Adipocyte (in vitro differentiated cells): ENCODE measurements at regions not wholly inside any gene's neighbourhood (a gene's known extent, or its start where the extent isn't known, plus 50 kb on each side); places are given as distances from the start of the nearest gene placed in this dataset.

Experiments used
- DNase-seq: peaks from one replicate; pipeline ENCODE4 v3.0.0-alpha.2; 2015; ENCODE audit warnings: low read depth
- H3K27me3 ChIP-seq: replicated peaks from 2 replicates; pipeline ENCODE4 v1.7.0; 2013; ENCODE audit warnings: mild to moderate bottlenecking, low read length, moderate library complexity; ENCODE audit not compliant: control insufficient read depth, insufficient read depth
- H3K36me3 ChIP-seq: 2 replicates; pipeline ENCODE4 v1.7.0; 2013; ENCODE audit warnings: low read length, mild to moderate bottlenecking, moderate library complexity; ENCODE audit not compliant: control insufficient read depth, insufficient read depth, severe bottlenecking
- H3K4me1 ChIP-seq: 2 replicates; pipeline ENCODE4 v1.7.0; 2013; ENCODE audit warnings: mild to moderate bottlenecking, low read length, moderate library complexity; ENCODE audit not compliant: control insufficient read depth, insufficient read depth
- H3K4me3 ChIP-seq: 2 replicates; pipeline ENCODE4 v1.7.0; 2013; ENCODE audit warnings: mild to moderate bottlenecking, low read length, moderate library complexity
- H3K9ac ChIP-seq: 2 replicates; pipeline ENCODE4 v1.7.0; 2013; ENCODE audit warnings: mild to moderate bottlenecking, low read length, moderate library complexity
- H3K9me3 ChIP-seq: 2 replicates; pipeline ENCODE4 v1.7.0; 2013; ENCODE audit warnings: mild to moderate bottlenecking, low read length, moderate library complexity; ENCODE audit not compliant: control insufficient read depth

DNA sequence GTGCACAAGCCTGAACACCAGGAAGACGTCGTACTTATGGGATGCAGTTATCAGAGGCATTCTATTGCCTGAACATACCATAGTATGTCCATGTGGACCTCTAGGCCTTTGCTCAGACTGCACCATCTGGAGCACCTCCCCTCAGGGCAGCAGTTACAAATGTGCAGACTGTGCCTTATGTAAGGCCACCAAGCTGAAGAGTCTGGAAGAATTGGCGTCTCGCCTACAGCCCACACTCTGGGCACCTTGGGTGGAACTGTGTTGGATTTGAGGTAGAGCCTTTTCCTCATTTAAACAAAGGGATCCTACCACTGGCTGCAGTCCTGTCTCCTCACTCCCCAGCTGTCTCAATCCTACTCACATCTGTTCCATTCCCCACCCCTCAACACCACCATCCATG, 204.3 kb upstream of the FRMD6 start:
- Histone ChIP-seq H3K9ac (no peak overlapping the region), H3K4me1 (peaks cover 25% of the 10 kb centered on the region)

DNA sequence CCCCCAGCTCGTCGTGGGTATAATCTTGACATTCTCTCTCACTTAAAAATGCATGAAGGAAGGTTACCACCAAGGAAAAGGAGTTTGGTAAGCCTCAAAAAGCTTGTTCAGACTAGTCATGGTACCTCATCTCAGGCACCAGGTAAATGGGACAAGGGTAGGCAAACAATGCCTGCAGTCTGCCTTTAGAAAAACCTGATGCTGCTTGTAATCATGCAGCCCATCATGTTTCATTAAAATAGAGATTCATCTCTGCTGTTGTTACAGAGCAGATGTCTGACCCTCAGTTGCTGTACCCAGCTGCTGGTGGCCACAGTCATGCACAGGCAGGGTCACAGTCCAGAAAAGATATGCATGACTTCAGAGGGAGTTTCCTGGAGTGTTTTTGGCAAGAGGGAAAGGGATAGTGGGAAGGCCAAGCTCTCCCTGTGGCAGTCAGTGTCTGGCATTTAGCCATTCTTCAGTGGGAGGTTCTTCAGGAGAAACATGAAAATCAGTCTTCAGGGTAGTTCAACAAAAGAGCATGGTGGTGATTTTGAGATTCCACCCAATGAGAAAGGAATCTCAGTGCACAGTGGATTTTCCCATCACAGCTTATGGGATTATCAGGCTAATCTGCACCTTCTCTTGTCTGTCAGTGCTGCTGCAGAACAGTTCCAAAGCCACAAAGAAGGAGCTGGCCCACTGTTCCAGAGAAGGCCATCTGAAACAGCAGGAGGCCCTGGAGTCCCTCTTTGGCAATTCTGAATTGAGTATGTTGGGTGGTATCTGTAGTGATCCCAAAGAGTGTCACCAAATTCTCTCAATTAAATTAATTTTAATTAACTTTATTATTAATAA, 202.7 kb upstream of the FRMD6 start:
- no peaks in the 10 kb centered on the region for H3K36me3 ChIP-seq
- H3K27me3 ChIP-seq: no peaks in the 10 kb centered on the region
- no peak overlapping the region for H3K9ac ChIP-seq
- DNase-seq: peak; percentile 73
- H3K9me3 ChIP-seq: no peaks in the 10 kb centered on the region
- H3K4me1 ChIP-seq: peaks cover 11% of the 10 kb centered on the region
- H3K4me3 ChIP-seq: no peak overlapping the region

More for the DNA sequence above, 204.3 kb upstream of the FRMD6 start:
- DNase-seq: no peak
- Histone ChIP-seq H3K9me3 (no peaks in the 10 kb centered on the region), H3K27me3 (no peaks in the 10 kb centered on the region), H3K36me3 (no peaks in the 10 kb centered on the region), H3K4me3 (no peak overlapping the region)

DNA sequence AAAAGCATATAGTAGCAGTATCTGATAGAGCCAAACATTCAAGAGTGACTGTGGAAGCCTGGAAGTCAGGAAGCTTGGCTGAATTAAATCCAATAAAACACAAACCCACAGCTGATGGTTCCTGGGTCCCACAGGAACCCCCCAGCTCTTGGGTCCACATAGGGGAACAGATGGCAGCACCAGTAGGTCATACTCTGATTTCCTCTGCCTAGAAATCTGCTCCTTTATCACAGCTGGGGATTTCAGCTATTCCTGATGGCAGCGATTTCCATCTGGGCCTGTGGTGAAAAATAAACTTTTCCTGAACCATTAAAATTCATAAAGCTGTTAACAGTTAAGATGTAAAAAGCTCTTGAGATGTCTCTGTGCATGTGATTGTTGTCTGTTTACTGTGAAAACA, 202.0 kb upstream of the FRMD6 start:
- H3K9me3 ChIP-seq: no peaks in the 10 kb centered on the region
- H3K27me3 ChIP-seq: no peaks in the 10 kb centered on the region
- no peaks in the 10 kb centered on the region for H3K36me3 ChIP-seq
- H3K4me3 ChIP-seq: no peak overlapping the region
- no peak for DNase-seq
- peaks cover 11% of the 10 kb centered on the region for H3K4me1 ChIP-seq
- H3K9ac ChIP-seq: no peak overlapping the region

DNA sequence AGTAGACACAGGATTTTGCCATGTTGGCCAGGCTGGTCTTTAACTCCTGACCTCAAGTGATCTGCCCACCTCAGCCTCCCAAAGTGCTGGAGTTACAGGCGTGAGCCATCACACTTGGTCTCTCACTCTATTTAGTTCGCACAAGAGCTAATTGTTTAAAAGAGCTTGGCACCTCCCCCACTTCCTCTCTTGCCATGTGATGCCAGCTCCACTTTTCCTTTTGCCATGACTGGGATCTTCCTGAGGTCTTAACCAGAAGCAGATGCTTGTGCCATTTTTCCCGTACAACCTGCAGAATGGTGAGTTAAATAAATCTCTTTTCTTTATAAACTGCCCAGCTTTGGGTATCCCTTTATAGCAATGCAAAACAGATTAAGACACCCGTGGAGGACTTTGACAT, 200.1 kb upstream of the FRMD6 start:
- Histone ChIP-seq H3K27me3 (no peaks in the 10 kb centered on the region), H3K36me3 (no peaks in the 10 kb centered on the region), H3K4me1 (peaks cover 11% of the 10 kb centered on the region), H3K4me3 (no peak overlapping the region), H3K9ac (no peak overlapping the region), H3K9me3 (no peaks in the 10 kb centered on the region)
- no peak for DNase-seq

DNA sequence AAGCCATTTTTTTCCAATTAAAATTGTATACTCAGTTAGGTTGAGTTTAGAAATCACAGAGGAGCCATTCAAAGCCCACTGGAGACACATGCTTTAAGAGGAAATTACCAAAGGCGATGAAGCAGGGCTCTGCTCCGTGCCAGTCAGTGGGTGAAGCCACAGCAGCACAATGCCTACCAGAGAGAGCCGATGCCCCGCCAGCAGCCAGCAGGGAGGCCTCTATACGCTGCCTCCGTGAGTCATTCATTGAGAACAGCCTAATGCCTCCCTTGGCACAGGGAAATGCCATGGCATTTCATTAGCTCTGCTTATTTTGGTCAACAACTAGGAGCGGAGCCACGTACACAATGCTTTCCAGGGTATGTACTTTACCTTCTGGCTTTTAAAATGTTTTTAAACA, 197.8 kb upstream of the FRMD6 start:
- no peaks in the 10 kb centered on the region for H3K9me3 ChIP-seq
- H3K4me1 ChIP-seq: peaks cover 6% of the 10 kb centered on the region
- H3K36me3 ChIP-seq: no peaks in the 10 kb centered on the region
- H3K27me3 ChIP-seq: no peaks in the 10 kb centered on the region
- no peak overlapping the region for H3K9ac ChIP-seq
- DNase-seq: peak; percentile 58
- H3K4me3 ChIP-seq: no peak overlapping the region

DNA sequence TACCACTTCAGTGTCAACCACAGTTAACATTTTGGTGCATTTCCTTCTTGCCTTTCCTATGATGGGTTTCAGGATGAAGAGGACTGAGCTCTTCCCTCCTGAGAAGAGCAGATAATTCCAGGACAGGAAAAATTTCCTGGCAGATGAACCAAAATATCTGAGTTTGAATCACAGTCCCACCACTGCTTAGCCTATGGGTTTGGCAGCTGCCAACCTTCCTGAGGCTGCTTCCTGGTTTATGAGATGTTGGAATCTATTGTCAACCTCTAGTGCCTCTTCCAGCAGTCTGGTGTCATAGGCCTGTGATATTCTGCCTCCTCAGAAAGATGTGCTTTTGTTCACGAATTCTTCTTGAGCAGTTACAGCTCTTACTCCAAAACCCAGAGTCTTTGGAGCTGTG, 197.4 kb upstream of the FRMD6 start:
- Histone ChIP-seq H3K4me1 (peaks cover under 1% of the 10 kb centered on the region), H3K4me3 (no peak overlapping the region), H3K36me3 (no peaks in the 10 kb centered on the region), H3K9me3 (no peaks in the 10 kb centered on the region), H3K27me3 (no peaks in the 10 kb centered on the region), H3K9ac (no peak overlapping the region)
- no peak for DNase-seq

DNA sequence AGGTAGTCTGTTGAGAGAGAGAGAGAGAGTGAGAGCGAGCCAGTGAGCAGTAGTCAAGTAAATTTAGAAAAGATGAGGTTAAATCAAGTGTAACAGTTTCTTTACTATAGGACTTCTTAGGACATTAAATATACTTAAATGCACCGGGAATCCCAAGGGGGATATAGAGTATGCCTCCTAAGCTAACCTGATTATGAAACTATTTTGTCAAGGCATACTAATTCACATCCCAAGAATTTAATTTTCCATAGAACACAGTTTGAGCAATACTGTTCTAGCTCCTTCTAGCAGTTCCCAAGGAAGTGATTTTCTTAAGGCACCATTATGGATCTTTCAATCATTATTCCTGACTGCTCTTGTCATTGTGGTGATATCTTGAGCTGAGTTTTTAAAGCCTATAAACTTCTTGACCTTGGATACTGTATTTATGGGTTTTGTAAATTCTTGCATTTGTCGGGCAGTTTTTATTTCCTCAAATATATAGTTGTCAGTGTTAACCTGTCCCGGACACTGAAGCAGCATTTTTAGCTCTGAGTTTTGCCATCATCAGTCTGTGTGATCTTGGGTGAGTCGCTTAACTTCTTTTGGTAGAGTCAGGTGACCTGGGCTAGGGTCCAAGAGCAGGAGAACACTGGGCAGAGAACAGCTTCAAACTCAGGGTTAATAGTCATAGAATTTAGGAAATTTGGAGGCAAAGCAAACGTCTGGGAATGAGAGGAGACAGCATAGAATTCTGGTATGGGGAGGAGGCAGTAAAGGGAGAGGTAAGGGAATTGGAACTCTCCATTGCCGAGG, 196.5 kb upstream of the FRMD6 start:
- DNase-seq: peak; percentile 61
- Histone ChIP-seq H3K4me3 (no peak overlapping the region), H3K4me1 (no peaks in the 10 kb centered on the region), H3K9me3 (no peaks in the 10 kb centered on the region), H3K36me3 (no peaks in the 10 kb centered on the region), H3K9ac (no peak overlapping the region), H3K27me3 (no peaks in the 10 kb centered on the region)

DNA sequence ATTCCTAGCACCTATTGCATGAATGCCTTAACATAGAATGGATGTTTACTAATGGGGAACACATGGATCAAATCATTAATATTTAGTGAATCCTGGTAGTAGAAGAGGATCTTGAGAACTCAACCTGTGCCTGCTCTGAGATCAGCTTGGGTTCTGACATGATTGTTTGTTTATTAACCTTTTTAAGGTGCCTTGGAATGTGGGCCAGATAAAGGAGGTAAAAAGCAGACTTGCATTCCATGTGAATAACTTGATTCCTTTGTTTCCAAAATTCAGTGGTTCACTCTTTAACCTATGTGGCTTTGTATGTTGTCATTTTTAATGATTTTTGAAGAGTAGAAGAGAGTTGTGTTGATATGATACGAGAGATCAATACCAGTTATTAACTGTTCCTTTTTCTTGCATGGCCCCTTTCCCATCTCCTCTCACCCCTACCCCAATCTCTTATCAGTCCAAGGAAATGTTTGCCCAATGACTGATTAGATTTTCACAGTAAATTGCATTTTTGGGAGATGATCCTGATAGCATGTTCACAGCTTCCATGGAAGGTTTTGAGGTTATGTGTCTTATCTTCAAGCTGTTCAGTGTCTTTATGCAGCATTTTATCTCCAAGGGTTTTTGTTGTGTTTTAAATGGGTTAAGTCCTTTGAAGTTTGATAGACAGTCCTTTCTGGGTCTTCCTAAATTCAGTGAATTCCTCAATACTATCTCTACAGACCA, 193.7 kb upstream of the FRMD6 start:
- no peaks in the 10 kb centered on the region for H3K36me3 ChIP-seq
- H3K4me1 ChIP-seq: no peaks in the 10 kb centered on the region
- H3K9ac ChIP-seq: no peak overlapping the region
- H3K9me3 ChIP-seq: no peaks in the 10 kb centered on the region
- H3K4me3 ChIP-seq: no peak overlapping the region
- no peak for DNase-seq
- no peaks in the 10 kb centered on the region for H3K27me3 ChIP-seq

DNA sequence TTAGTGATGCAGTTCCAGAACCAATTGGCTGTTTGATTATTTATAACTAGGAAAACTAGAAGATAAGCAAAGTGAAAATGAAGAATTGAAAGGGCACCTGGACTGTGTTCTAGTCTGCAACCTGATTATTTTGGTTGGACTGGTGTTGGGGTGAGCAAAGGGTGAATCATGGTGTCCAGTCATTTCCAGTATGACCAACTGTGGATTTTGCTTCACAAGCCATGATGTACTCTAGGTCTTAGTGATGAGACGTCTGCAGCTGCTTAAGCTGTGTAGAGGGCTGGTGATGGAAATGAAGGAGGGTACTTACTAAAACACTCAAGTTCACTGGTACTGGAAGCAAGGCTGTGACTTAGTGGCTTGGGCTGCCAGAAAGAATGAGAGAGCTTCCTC, 193.2 kb upstream of the FRMD6 start:
- Histone ChIP-seq H3K9ac (no peak overlapping the region), H3K36me3 (no peaks in the 10 kb centered on the region), H3K27me3 (no peaks in the 10 kb centered on the region), H3K4me1 (no peaks in the 10 kb centered on the region), H3K4me3 (no peak overlapping the region), H3K9me3 (no peaks in the 10 kb centered on the region)
- DNase-seq: no peak

DNA sequence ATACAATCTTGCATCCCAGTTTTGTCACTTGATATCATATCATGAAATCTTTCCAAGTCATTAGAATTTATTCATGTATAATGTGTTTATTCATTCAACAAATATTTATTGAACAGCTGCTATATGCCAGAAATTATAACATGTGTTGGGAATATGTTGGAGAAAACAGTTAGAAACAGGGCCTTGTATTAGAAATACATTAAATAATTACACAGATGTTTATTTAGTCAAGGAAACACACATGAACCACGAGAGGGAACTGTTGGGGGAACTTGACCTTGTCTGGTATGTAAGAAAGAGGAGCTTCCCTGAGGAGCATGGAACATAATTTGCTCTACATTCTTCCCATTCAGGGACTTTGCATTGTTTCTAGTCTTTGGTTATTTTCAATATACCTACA, 191.7 kb upstream of the FRMD6 start:
- Histone ChIP-seq H3K9ac (no peak overlapping the region), H3K4me1 (no peaks in the 10 kb centered on the region), H3K36me3 (no peaks in the 10 kb centered on the region), H3K9me3 (no peaks in the 10 kb centered on the region), H3K4me3 (no peak overlapping the region), H3K27me3 (no peaks in the 10 kb centered on the region)
- no peak for DNase-seq

DNA sequence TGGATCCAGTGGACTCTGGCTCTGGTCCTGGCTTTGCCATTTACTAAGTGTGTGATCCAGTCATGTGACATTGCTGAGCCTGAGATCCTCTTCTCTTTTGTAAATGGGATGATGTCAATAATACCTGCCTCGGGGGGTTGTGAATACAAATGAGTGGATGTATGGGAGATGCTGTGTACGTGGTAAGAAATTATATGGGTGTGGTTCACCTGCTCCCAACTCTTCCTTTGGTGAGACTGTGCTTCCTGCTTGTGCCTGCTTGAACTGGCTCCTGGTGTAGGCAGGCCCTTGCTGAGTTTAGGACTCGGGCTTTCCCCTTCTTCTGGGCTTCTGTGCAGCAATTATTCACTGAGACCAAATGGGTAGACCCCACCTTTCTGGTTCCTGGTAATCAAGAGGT, 189.5 kb upstream of the FRMD6 start:
- Histone ChIP-seq H3K4me3 (no peak overlapping the region), H3K9ac (no peak overlapping the region), H3K36me3 (no peaks in the 10 kb centered on the region), H3K27me3 (no peaks in the 10 kb centered on the region), H3K9me3 (no peaks in the 10 kb centered on the region), H3K4me1 (no peaks in the 10 kb centered on the region)
- DNase-seq: no peak
